Activated B cell treated with CpG ODN at 0.5 μM for 24 hours (primary cell): ENCODE measurements at regions not wholly inside any gene's neighbourhood (a gene's known extent, or its start where the extent isn't known, plus 50 kb on each side); places are given as distances from the start of the nearest gene placed in this dataset.
"Not testable (repeated sequence)": the region's sequence is repeated elsewhere in the genome, so short reads cannot be mapped to it uniquely, and the experiment has no call there.

ENCODE experiments used
- ATAC-seq: fragments of 200-7000 bp; cut with Tn5 transposase; one replicate; pipeline ENCODE4 v1.10.0; 2021; ENCODE audit warnings: low read depth, mild to moderate bottlenecking, moderate library complexity
- CTCF ChIA-PET: fragments of 350-600 bp; sonication (Branson Sonifier 250); formaldehyde crosslinking; loops from one replicate; lab custom pipeline; 2021; ENCODE audit warnings: antibody characterized with exemption; lab: Charles Lee
- POLR2A ChIA-PET: fragments of 350-600 bp; sonication (Branson Sonifier 250); formaldehyde crosslinking; loops from one replicate; lab custom pipeline; 2021; ENCODE audit warnings: antibody characterized with exemption; lab: Charles Lee
- DNase-seq: peaks from one replicate; pipeline ENCODE4 v3.0.0; 2022
- H3K27ac Mint-ChIP-seq: one replicate; pipeline ENCODE4 v1.8.0; 2020; ENCODE audit warnings: mixed read lengths
- H3K27me3 Mint-ChIP-seq: one replicate; pipeline ENCODE4 v1.8.0; 2021; ENCODE audit warnings: mixed read lengths
- H3K36me3 Mint-ChIP-seq: one replicate; pipeline ENCODE4 v1.8.0; 2021; ENCODE audit warnings: low read depth, mixed read lengths
- H3K4me1 Mint-ChIP-seq: one replicate; pipeline ENCODE4 v1.8.0; 2021; ENCODE audit warnings: mixed read lengths
- H3K4me3 Mint-ChIP-seq: one replicate; pipeline ENCODE4 v1.8.0; 2020; ENCODE audit warnings: mild to moderate bottlenecking, mixed read lengths
- H3K9me3 Mint-ChIP-seq: one replicate; pipeline ENCODE4 v1.8.0; 2020; ENCODE audit warnings: mixed read lengths
- intact Hi-C: fragments of 100-400 bp; cut with micrococcal nuclease; formaldehyde crosslinking; loops from one replicate; pipeline ENCODE4 v1.15.1; 2024
- TF ChIP-seq, protein P1 (sequence below): fragments of 200-600 bp; IDR thresholded peaks from one replicate; pipeline ENCODE4 v1.8.0; 2022; ENCODE audit warnings: antibody characterized with exemption, mild to moderate bottlenecking

DNA sequence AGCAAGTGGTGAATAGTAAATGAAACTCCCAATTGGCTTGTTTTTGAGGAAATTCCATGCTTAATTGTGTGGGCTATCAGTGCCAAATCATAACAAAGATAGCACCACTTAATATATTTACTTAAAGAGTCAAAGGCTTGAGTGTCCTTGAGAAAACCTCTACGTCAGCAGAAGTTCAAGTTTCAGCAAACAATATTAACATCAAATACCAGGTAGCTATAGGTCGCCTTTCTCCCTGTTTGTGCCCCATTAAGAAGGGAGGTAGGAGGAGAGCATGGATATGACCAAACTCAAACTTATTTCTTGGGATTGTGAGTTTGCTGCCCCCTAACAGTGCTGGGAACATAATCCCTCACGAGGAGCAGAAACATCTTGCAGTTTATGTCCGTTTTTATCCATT, 105.6 kb upstream of the SYN3 start:
- Mint-ChIP-seq H3K36me3 (no peaks in the 10 kb centered on the region), H3K9me3 (no peaks in the 10 kb centered on the region), H3K4me3 (no peak overlapping the region), H3K27ac (no peak overlapping the region), H3K4me1 (peaks cover 2% of the 10 kb centered on the region), H3K27me3 (peaks cover 12% of the 10 kb centered on the region)
- ChIA-PET CTCF (no interaction called here), POLR2A (no interaction called here)
- intact Hi-C loops: no loop called here
- DNase-seq (no peak), ATAC-seq (no peak)
- TF ChIP-seq, protein P1, sequence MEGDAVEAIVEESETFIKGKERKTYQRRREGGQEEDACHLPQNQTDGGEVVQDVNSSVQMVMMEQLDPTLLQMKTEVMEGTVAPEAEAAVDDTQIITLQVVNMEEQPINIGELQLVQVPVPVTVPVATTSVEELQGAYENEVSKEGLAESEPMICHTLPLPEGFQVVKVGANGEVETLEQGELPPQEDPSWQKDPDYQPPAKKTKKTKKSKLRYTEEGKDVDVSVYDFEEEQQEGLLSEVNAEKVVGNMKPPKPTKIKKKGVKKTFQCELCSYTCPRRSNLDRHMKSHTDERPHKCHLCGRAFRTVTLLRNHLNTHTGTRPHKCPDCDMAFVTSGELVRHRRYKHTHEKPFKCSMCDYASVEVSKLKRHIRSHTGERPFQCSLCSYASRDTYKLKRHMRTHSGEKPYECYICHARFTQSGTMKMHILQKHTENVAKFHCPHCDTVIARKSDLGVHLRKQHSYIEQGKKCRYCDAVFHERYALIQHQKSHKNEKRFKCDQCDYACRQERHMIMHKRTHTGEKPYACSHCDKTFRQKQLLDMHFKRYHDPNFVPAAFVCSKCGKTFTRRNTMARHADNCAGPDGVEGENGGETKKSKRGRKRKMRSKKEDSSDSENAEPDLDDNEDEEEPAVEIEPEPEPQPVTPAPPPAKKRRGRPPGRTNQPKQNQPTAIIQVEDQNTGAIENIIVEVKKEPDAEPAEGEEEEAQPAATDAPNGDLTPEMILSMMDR: no peak

DNA sequence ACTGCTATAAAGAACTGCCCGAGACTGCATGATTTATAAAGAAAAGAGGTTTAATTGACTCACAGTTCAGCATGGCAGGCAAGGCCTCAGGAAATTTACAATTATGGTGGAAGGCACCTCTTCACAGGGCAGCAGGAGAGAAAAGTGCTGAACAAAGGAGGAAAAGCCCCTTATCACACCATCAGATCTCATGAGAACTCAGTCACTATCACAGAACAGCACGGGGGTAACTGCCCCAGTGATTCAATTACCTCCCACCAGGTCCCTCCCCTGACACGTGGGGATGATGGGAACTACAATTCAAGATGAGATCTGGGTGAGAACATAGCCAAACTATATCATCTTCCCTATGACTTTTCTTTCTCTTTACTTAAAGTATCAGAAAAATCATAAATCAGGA, 104.0 kb upstream of the SYN3 start:
- TF ChIP-seq, protein P1: no peak
- DNase-seq (no peak), ATAC-seq (no peak)
- Mint-ChIP-seq H3K27ac (no peak overlapping the region), H3K36me3 (no peaks in the 10 kb centered on the region), H3K4me1 (peaks cover 2% of the 10 kb centered on the region), H3K9me3 (no peaks in the 10 kb centered on the region), H3K27me3 (peaks cover 12% of the 10 kb centered on the region), H3K4me3 (no peak overlapping the region)
- ChIA-PET CTCF (no interaction called here), POLR2A (no interaction called here)
- intact Hi-C loops: no loop called here

DNA sequence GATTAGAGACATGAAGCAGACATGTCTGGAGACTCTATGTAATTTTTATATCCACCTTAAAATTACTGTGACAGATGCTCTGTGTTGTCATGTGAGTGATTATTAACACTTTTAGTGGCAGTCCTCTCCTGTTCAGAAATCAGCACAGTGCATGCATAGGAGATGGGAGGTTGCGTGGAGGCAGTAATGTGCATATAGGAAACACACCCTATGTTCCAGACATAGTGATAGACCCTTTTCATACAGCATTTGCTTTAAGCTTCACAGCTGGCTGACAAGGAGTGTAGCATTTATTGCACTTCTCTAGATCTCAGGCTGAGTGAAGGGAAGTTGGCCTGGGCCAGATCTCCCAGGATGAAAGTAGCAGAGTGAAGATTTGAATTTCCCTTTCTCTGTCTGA, 102.3 kb upstream of the SYN3 start:
- Mint-ChIP-seq H3K27me3 (peaks cover 12% of the 10 kb centered on the region), H3K27ac (no peak overlapping the region), H3K9me3 (no peaks in the 10 kb centered on the region), H3K36me3 (no peaks in the 10 kb centered on the region), H3K4me1 (peaks cover 2% of the 10 kb centered on the region), H3K4me3 (no peak overlapping the region)
- ChIA-PET CTCF (no interaction called here), POLR2A (no interaction called here)
- intact Hi-C loops: no loop called here
- TF ChIP-seq, protein P1: no peak
- DNase-seq (no peak), ATAC-seq (no peak)

DNA sequence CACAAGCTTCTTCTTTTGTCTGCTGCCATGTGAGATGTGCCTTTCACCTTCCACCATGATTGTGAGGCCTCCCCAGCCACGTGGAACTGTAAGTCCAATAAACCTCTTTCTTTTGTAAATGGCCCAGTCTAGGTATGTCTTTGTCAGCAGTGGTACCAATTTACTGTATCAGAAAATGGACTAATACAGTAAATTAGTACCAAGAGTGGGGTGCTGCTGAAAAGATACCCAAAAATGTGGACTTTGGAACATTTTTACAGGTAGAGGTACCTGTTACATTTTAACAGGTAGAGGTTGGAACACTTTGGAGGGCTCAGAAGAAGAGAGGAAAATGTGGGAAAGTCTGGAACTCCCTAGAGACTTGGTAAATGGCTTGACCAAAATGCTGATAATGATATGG, 96.8 kb upstream of the SYN3 start:
- intact Hi-C loops, POLR2A ChIA-PET, H3K27ac Mint-ChIP-seq, H3K27me3 Mint-ChIP-seq, H3K36me3 Mint-ChIP-seq, CTCF ChIA-PET, ATAC-seq, H3K9me3 Mint-ChIP-seq, H3K4me1 Mint-ChIP-seq, DNase-seq, H3K4me3 Mint-ChIP-seq: not testable (repeated sequence)

DNA sequence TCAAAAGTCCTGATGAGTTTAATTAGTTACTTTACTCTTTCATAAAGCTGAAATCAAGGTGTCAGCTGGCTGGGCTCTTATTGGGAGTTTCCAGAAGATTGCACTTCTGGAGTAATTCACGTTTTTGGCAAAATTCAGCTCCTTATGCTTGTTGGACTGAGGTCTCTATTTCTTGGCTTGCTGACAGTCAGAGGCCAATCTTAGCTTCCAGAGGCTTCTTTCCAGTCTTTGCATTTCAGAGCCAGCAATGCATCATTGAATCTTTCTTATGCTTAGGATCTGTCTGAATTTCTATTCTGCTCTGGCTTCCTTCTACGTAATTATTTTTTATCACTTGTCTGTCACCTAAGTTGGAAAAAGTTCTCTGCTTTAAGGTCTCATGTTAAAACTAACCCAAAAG, 91.4 kb upstream of the SYN3 start:
- POLR2A ChIA-PET: no interaction called here
- intact Hi-C loops: no loop called here

DNA sequence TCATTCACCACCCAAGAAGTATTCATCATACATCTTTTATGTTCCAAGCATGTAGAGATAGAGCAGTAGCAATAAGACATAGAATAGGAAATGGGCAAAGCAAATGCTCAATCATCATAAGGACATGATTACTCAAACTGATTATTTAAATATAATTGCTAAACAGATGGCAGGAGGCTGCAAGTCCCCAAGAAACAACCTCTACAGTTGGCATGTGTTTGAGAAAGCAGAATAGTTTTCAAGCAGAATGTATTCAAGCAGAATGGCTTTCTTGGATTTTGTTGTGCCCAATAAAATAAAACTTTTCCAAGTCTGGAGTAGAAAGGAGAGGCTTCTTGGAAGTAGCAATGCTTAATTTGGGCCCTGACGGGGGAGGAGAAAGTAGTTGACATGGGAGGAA, 86.5 kb upstream of the SYN3 start:
- Mint-ChIP-seq H3K27me3 (peaks cover 6% of the 10 kb centered on the region), H3K9me3 (peaks cover 2% of the 10 kb centered on the region), H3K4me3 (no peak overlapping the region), H3K4me1 (peaks cover under 1% of the 10 kb centered on the region), H3K27ac (no peak overlapping the region), H3K36me3 (no peaks in the 10 kb centered on the region)
- ATAC-seq: no peak
- TF ChIP-seq, protein P1: no peak
- intact Hi-C loops: no loop called here
- ChIA-PET CTCF (no interaction called here), POLR2A (no interaction called here)
- no peak for DNase-seq

More for the DNA sequence above, 91.4 kb upstream of the SYN3 start:
- H3K9me3 Mint-ChIP-seq: peaks cover 2% of the 10 kb centered on the region
- no peak overlapping the region for H3K27ac Mint-ChIP-seq
- peaks cover 9% of the 10 kb centered on the region for H3K27me3 Mint-ChIP-seq
- H3K4me3 Mint-ChIP-seq: no peak overlapping the region
- H3K4me1 Mint-ChIP-seq: peaks cover 8% of the 10 kb centered on the region
- DNase-seq (no peak), ATAC-seq (no peak)
- TF ChIP-seq, protein P1: no peak
- no peaks in the 10 kb centered on the region for H3K36me3 Mint-ChIP-seq
- CTCF ChIA-PET: no interaction called here
